Esophagus muscularis mucosa (tissue), 4 donors: ENCODE measurements at regions not wholly inside any gene's neighbourhood (a gene's known extent, or its start where the extent isn't known, plus 50 kb on each side); places are given as distances from the start of the nearest gene placed in this dataset.

Experiments used
- CTCF ChIP-seq, 3 experiments: fragments of 200-600 bp in 2 of 3; fragments of 450-650 bp in 1 of 3; sonication (generic) in 2 of 3; IDR thresholded peaks; one replicate each; pipeline ENCODE4 v1.5.1; 2017 to 2019; ENCODE audit warnings: antibody characterized with exemption in 3 of 3, mild to moderate bottlenecking in 2 of 3, moderate library complexity in 1 of 3
- EP300 ChIP-seq: sonication (generic); formaldehyde crosslinking; IDR thresholded peaks from one replicate; pipeline ENCODE4 v1.6.1; 2017; ENCODE audit warnings: antibody characterized with exemption
- POLR2A ChIP-seq: fragments of 450-650 bp; IDR thresholded peaks from one replicate; pipeline ENCODE4 v1.6.1; 2017; ENCODE audit warnings: antibody characterized with exemption, moderate library complexity, mild to moderate bottlenecking, low read depth
- POLR2AphosphoS5 ChIP-seq, 2 donors: sonication (generic); formaldehyde crosslinking; IDR thresholded peaks; one replicate each; pipeline ENCODE4 v1.6.1; 2017; ENCODE audit warnings: antibody characterized with exemption in 2 of 2

DNA sequence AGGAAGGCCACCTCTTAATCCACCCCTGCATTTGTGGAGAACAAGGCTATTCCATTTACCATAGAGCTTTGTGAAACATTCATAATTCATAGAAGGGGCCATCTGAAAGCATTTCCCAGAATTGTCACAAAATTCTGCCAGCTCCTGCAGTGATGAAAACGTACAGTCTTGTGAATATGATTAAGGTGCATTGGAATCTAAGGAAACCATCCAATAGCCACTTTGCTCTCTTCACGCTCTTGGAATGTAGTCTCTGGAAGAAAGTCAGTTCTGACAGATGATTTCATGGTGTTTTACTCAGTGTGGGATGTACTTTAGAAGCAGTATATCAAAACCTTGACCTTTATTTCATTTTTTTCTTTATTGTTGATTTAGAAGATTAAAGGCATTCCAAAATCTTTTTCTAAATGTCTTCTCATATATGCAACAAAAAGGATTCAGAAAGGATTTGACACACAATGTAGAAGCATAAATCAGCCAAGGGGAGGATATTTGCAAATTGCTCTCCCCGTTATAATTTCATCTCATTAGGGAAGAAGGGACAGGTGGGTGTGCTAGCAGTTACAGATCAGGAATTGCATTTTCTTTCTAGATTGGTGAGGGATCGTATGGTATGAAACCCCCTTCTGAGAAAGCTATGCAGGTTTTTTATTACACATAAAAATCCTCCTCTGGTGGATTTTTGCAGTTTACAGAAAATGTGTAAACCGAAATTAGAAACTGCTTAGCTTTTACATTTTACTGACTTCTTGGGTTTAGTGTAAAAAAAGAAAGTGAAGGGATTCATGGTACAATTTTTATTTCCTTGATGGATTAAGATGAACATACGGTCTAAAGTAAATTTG is 390.2 kb downstream of the LRIG3 start:
- TF ChIP-seq POLR2A (no peak), CTCF (IDR thresholded peaks at IDR 0.05) (no peak), EP300 (no peak), POLR2AphosphoS5 (IDR thresholded peaks at IDR 0.05) (peak in 1 of 2 donors; percentile 63)
